GM21825 (cell line): ENCODE measurements at regions not wholly inside any gene's neighbourhood (a gene's known extent, or its start where the extent isn't known, plus 50 kb on each side); places are given as distances from the start of the nearest gene placed in this dataset.

Experiments
- ATAC-seq: cut with Tn5 transposase; IDR thresholded peaks from one replicate; pipeline ENCODE4 v1.9.1; 2021; ENCODE audit warnings: mild to moderate bottlenecking, moderate library complexity; ENCODE audit not compliant: unreplicated experiment

GRCh38 chr4:17188125-17188524, 289.7 kb upstream of the LDB2 start:
- ATAC-seq: no peak

GRCh38 chr4:17187003-17187402, 288.6 kb upstream of the LDB2 start:
- ATAC-seq: no peak

DNA sequence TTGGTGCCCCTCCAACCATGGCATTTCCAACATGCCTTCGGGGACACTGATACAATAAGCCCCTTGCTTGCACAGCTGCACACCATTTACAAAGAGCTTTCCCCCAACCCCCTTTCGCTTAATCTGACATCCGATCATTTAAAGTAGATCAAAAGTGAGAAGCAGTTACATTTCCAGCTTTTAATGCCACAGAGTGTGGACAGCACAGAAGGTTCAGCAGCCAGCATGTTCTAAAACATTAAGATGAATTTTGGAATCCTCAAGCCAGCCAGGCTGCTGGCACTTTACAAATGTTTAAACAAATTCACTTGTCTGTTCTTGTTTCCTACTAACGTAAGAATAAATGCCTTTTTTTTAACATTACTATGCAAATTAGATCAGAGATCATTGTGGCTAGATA, 284.4 kb upstream of the LDB2 start:
- no peak for ATAC-seq

GRCh38 chr4:17174751-17175150, 276.3 kb upstream of the LDB2 start:
- no peak for ATAC-seq

DNA sequence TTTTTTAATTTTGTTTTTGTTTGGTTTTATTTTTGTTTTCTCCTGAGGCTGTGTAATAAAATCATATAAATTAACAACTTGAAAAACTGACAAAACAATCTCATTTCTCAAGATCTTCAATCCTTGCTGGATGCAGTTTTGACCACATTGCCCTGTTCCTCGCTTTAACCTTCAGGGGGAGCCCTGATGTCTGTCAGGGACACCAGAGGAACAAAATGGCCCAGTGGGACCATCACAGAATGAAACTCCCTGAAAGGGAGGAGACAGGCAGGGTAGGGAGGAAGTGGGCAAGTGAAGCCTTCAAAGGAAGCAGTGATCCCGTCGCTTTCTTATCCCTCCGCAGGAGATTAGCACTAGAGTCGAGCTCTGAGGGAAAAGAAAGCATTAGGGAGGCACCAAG, 274.9 kb upstream of the LDB2 start:
- ATAC-seq: no peak

DNA sequence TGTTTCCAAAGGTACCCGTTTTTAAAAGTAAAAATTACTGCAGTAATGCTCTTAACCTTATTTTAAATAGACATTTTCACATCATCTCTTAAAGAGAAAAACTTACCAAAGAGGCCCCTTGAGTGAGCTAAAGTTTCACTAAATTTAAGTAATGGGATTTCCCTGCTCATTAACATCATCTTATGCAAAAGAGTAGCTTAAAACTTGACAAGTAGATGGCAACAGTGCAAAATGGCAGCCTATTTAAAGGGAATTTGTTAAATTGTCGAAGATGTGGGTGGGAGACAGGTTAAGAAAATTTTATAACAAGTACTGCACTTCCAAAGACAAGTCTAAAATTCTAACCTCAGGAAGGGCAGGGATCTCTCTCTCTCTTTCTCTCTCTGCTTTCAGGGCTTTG, 271.7 kb upstream of the LDB2 start:
- no peak for ATAC-seq

DNA sequence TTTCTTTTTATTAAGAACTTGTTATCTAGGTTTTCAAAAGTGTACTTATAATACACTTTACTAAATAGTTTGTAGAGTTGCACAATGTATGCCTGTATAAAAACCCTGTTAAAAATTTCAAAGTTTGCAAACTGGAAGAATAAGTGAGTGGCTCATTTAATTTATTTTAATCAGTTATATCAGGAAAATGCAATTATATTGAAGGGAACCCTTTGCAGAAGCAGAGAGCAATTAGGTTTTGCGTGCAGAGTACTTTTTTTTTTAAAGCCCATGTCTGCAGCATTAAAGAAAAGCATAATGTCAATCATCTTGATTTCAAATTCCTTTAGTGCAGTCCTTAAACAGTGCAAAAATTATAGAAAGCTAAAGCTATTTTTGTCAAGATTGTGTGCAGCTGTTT, 271.3 kb upstream of the LDB2 start:
- no peak for ATAC-seq

DNA sequence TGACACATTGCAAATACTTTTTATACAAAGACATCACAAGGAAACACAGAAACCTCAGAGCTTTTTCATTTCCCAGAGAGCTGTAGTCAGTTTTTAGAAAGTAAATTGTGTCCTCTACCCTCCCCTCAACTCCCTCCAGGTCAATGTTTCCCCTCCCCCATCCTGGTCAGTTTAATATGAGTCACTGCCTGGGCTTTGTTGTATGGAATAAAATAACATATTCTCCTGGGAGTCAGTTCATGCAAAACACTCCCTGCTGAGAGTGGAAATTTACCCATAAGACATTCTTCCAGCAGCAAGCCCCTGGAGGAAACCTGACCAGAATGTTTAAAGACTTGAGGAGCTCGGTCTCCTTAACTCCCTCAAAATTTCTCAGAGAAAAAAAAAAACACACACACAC, 270.1 kb upstream of the LDB2 start:
- no peak for ATAC-seq

GRCh38 chr4:17166954-17167353, 268.5 kb upstream of the LDB2 start:
- no peak for ATAC-seq

DNA sequence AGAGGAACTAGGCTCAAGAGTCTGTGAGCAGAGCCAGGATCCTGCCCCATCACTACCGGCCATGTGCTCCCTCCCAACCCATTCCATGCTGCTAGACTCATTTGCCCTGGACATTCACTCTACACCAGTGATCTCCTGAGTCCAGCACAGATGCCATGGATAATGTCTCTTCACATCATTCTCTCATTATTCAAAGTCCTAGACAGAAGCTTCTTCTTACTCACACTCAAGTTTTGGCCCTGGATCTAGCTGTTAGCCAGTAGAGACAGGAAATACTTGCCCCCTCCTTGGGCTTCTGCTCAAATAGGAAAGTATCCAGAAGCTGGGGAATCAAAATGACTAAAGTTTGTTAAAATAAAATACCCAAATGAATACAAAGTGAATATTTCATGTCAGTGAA, 266.8 kb upstream of the LDB2 start:
- ATAC-seq: no peak

DNA sequence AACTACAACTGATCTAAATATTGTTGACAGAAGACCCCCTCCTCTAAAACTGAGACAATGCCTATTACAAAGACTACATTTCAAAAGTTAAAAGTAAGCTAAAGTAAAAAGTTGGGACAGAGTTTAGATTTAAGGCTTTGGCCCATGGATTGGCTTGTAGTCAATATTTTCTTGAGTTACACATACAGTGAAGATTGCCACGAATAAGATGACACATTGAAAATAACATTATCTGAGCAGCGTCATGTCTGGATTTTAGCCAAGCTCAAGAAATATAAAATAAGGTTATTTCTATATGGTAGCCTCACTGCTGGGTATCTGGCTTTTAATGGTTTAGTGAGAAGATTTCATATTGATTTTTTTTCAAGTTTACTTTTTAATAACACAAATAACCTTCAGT, 266.2 kb upstream of the LDB2 start:
- ATAC-seq: no peak

GRCh38 chr4:17163156-17163771, 264.8 kb upstream of the LDB2 start:
- no peak for ATAC-seq

DNA sequence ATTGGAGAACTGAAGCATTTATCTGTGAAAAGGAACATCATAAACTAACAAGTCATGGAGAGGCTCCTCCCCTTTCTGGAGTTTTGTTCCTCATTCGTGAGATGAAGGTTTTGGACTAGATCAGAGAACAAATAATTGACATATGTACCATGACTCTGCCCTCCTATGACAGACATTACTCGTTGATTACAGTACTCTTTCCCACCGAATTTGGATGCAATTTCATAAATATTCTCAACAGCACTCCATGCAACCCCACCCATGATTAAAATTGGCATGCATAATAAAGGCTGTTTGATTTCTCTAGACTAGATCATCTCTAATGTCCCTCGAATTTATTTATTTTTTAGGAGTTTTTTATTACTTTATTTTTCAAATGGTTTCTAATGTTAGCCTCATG, 258.9 kb upstream of the LDB2 start:
- no peak for ATAC-seq

DNA sequence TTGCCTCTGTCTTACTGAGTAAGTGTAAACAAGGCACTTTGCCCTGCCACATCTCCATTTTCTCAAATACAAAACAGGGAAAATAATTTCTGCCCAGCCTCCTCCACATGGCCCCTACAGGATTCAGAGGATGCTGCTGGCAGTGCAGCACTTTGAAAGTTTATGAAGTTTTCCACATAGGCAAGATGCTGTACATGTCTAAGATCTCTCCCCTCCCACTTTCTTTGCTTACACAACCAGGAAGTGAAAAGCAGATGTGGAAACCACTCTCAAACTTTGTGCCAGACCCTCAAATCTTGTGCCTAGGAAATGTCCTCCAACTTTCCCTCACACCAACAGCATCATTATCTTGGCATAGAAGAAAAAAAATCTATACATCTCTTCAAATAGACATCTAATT, 257.0 kb upstream of the LDB2 start:
- no peak for ATAC-seq

- no peak for ATAC-seq
Observed at GRCh38 chr4:17153572-17153971, 255.1 kb upstream of the LDB2 start.

GRCh38 chr4:17152941-17153540, 254.6 kb upstream of the LDB2 start:
- ATAC-seq: no peak

DNA sequence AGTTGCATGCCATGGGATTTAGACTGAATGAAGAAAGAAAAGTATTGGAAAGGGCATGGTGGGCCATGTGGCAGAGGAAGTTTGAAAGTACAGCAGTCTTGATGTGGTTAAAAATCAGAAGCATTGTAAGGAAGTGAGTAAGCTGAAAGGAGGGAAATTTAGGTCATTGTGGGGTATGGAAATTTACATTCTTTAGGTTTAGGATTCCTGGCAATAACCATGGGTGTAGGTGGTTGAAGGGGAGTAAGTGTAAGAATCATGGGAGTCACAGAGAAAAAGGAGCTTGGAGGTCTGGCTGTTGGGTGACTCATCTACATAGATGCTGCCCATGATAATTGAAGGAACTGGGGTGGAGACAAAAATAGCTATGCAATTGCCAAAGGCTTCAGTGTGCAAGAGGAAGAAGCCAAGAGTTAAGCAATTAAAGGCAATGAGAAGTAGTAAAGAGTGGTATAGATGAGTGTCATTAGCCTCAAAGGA, 243.8 kb upstream of the LDB2 start:
- no peak for ATAC-seq

- ATAC-seq: no peak
Observed at GRCh38 chr4:17138847-17139246, 240.4 kb upstream of the LDB2 start.

- no peak for ATAC-seq
Observed at GRCh38 chr4:17134565-17134964, 236.1 kb upstream of the LDB2 start.

DNA sequence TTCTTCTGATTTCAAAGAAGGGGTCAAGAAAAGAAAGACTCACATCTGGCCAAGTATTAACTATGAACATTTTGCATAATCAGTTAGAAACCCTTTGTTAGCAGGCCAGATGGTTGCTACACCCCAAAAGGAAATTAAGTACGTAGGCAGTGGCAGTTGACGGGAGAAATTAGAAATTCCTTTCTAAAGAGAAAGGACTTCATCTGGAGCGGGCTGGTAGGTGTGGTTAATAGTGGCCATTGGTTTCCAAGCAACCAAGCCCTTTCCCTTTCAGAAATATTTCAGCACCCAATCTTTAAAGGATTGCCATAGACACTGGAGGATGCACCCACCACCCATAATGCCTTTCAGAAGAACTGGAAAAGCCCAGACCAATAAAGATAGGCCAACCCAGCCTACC, 235.7 kb upstream of the LDB2 start:
- no peak for ATAC-seq

DNA sequence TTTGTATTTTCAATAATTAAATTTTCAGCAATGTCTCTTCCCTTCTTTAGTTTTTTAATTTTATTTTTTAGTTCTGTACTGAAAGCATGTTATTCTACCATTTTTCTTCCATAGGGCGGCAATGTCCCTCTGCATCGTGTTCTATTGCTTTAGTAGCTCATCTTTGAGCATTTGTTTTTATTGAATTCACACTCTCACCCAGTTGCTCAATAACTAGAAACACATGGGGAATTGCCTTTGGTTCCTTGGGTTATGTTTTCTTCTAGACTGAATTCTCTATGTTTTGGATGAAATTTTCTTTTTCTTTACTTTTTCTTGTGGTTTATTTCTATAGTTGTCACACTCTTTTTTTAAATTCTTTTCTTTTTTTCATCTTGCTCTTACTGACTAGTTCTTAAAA, 233.8 kb upstream of the LDB2 start:
- no peak for ATAC-seq

DNA sequence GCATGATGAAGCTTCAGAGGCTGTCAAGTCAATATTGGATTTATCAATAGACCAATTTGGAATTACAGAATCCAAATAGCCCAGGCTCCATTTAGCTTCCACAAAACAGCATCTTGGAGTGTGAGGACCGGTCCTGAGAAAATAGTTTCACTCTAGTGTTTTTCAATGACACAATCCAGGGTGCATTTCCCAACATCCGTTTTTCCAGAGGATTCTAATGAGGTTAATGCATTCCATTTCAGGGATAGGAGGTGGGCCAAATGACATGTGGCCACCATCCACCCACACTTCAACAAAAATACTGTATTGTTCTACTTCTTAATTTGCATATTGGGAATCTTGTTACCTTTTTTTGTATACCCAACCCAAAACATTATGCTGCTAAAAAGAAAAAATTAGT, 229.8 kb upstream of the LDB2 start:
- ATAC-seq: no peak

- no peak for ATAC-seq
Observed at GRCh38 chr4:17126321-17126966, 228.0 kb upstream of the LDB2 start.
